GM18508 (cell line): ENCODE measurements at regions not wholly inside any gene's neighbourhood (a gene's known extent, or its start where the extent isn't known, plus 50 kb on each side); places are given as distances from the start of the nearest gene placed in this dataset.
"Not testable (repeated sequence)": the region's sequence is repeated elsewhere in the genome, so short reads cannot be mapped to it uniquely, and the experiment has no call there.

Source experiments
- ATAC-seq: cut with Tn5 transposase; IDR thresholded peaks from one replicate; pipeline ENCODE4 v1.9.1; 2021; ENCODE audit warnings: moderate number of reproducible peaks; ENCODE audit not compliant: insufficient read depth, unreplicated experiment

DNA sequence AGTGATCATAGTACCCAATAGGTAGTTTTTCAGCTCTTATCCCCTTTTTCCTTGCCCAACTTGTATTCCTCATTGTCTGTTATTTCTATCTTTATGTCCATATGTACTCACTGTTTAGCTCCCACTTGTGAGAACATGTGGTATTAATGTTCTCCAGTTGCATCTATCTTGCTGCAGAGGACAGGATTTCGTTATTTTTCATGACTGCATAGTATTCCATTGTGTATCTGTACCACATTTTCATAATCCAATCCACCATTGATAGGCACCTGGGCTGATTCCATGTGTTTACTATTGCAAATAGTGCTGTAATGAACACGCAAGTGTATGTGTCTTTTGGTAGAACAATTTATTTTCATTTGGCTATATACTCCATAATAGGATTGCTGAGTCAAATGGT lies 819.5 kb upstream of the ADGRB3 start:
- ATAC-seq, result no peak

DNA sequence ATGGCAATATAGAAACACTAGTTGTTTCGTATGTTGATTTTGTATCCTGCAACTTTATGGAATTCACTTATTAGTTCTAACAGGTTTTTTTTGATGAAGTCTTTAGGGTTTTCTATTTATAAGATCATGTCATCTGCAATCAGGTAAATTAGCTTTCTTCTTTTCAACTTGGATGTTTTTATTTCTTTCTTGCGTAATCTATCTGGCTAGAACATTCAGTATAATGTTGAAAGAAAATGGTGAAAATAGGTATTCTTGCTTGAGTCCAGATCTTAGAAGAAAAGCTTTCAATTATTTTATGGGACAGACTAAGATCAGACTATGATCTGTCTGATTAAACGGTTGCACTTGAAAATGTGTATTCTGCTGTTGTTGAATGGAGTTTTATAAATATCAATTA lies 820.8 kb upstream of the ADGRB3 start:
- no peak for ATAC-seq

DNA sequence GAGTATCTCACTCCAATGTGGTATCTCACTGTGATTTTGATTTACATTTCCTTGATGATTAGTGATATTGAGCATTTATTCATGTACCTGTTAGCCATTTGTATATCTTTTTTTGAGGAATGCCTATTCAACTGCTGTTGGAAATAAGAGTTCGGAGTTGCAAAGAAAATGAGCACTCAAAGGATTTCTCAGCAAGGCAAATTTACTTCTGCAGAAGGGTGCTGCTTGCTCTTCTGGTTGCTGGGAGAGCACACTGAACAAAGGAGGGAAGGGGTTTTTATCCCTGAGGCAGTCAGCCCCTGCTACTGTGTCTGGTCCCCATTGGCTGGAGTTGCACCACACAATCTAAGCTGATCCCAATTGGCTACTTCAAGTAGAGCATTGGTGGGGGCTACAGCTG lies 822.4 kb upstream of the ADGRB3 start:
- no peak for ATAC-seq

DNA sequence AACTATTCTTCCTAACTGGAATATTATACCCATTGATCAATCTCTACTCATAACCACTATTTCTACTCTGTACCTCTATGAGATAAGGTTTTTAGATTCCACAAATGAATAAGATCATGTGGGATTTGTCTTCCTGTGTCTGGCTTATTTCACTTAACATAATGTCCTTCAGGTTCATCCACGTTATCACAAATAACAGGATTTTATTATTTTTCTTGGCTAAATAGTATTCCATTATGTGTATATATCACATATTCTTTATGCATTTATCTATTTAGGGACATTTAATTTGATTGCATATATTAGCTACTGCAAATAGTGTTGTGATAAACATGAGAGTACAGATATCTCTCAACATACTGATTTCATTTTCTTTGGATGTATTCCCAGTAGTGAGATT lies 823.0 kb upstream of the ADGRB3 start:
- ATAC-seq, result no peak

DNA sequence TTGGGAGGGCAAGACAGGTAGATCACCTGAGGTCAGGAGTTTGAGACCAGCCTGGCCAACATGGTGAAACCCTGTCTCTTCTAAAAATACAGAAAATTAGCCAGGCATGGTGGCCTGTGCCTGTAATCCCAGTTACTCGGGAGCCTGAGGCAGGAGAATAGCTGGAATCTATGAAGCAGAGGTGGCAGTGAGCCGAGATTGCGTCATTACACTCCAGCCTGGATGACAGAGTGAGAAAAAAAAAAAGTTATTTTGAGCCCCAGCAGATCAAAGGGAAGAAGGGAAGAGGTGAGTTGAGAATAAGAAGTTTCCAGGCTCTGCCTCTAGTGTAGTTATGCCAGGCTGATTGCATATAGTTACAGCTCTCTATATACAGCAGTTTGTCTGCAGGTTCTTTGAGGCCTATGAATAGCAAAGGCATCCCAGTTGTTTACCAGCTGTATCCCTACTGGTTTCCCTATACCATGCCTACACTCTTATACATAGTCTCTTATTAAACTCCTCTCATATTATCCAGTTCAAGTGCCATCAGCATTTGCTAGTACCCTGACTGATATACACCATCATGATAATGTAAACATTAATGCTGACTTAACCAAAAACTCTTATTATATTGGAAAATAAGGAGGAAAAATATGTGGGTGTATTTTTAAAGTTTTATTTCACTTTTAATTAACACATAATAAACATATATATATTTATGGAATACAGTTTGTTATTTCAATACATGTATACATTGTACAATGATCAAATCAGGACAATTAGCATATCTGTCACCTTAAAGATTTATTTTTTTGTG lies 823.6 kb upstream of the ADGRB3 start:
- no peak for ATAC-seq

DNA sequence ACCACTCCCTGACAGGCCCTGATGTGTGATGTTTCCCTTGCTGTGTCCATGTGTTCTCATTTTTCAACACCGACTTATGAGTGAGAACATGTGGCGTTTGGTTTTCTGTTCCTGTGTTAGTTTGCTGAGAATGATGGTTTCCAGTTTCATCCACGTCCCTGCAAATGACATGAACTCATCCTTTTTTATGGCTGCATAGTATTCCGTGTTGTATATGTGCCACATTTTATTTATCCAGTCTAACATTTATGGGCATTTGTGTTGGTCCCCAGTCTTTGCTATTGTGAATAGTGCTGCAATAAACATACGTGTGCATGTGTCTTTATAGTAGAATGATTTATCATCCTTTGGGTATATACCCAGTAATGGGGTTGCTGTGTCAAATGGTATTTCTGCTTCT lies 830.3 kb upstream of the ADGRB3 start:
- ATAC-seq, result not testable (repeated sequence)

DNA sequence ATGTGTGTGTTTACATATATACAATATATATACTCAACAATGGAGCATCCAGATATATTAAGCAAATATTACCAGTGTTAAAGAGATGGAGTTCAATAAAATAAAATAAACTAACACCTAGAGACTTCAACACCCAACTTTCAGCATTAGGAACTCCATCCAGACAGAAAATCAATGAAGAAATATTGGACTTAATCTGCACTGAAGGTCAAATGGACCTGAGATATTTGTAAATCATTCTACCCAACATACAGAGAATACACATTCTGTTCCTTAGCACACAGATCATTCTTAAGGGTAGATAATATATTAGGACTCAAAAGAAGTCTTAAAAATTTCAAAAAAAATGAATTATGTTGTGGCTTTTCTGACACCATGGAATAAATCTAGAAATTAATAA lies 832.3 kb upstream of the ADGRB3 start:
- no peak for ATAC-seq

DNA sequence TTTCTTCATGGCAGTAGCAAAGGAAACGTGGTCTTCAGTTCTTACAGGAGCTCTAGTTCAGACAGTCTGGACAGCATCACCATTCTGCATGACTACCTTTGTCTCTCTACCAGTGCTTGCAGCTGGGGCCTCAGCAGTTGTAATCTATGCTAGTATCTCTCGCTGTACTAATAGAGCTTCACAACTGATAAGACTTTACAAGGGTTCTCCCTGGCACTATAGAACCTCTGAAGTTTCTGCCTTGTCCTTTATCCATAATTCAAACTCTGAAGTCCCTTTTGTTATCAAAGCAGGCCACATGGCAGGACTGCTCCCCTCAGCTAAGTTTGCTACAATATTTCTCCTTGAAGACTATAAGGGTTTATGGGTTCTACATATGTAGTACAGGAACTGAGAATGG lies 842.1 kb upstream of the ADGRB3 start:
- ATAC-seq, result no peak

DNA sequence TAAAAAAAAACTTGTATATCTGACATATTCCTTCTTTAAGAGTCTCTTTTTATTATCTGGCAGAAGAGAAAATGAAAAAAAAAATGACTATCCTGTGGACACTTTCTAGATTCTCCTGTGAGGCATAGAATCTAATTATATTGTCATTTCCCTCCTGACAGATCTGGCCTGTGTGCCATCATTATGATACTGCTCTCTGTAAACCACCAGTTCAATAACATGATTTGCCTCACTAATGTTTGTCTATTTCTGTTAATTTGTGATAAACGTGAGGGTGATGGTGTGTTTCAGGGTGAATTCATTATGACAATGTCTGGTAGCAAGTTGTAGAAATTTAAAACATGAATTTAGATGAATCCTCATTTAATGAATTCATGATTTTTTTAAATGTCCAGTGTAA lies 844.5 kb upstream of the ADGRB3 start:
- no peak for ATAC-seq

DNA sequence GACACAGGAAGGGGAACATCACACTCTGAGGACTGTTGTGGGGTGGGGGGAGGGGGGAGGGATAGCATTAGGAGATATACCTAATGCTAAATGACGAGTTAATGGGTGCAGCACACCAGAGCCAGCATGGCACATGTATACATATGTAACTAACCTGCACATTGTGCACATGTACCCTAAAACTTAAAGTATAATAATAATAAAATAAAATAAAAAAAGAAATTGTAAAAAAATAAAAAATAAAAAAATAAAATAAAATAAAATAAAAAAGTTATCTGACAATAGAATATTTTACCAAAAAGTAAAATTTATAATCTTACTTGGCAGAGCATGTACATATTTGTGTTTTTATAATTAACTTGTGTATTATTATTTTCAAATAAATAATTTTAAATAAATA lies 848.0 kb upstream of the ADGRB3 start:
- not testable (repeated sequence) for ATAC-seq

DNA sequence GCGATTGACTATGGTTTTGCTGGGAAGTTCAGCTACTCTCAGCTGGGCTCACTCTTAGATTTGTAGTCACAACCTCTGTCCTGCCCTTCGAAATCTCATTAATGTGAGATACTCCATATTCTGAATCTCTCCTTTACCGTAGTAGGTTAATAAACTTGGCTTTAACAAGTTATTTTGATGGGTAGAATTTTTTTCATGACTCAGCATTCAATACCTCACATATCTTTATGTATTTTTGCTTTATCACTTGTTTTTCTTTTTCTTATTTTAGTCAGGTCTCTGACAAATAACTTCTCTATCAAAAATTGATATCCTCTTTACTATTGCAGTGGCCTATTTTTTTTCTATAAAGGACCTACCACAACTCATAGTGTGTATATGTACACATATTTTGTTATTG lies 855.2 kb upstream of the ADGRB3 start:
- ATAC-seq, result no peak

DNA sequence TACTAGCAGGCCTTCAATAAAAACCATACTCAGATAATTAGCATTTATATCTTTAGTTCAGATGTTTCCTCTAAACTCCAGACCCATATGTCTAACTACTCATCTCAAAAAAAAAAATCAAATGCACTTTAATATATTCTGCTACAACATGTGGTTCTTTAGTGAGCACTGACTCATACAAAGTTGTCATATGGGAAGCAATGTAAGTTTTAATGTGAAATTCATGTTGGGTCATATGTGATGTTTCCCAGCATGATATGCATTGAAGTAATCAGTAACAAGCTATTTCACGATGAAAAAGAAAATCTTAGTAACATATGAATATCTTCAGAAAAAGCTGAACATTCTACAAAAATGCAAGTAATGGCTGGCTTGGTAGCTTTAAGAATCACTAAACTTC lies 859.7 kb upstream of the ADGRB3 start:
- no peak for ATAC-seq

DNA sequence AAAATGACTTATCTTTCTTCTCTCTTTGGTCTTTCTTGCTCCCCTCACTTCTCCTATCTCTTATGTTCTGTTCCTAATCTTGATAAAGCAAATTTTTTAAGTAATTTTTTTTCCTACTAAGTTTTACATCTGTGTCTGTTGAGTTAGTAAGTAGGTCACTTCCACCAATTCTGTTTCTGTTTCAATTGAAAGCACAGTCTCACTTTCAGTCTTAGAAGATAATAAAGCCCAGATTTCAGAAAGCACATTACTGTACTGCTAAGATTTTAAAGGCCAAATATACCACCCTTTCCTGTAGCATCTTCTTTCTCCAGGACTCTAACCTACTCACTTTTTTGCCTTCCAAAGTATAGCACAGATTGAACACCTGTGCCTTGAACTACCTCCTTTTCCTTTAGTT lies 866.1 kb upstream of the ADGRB3 start:
- no peak for ATAC-seq

DNA sequence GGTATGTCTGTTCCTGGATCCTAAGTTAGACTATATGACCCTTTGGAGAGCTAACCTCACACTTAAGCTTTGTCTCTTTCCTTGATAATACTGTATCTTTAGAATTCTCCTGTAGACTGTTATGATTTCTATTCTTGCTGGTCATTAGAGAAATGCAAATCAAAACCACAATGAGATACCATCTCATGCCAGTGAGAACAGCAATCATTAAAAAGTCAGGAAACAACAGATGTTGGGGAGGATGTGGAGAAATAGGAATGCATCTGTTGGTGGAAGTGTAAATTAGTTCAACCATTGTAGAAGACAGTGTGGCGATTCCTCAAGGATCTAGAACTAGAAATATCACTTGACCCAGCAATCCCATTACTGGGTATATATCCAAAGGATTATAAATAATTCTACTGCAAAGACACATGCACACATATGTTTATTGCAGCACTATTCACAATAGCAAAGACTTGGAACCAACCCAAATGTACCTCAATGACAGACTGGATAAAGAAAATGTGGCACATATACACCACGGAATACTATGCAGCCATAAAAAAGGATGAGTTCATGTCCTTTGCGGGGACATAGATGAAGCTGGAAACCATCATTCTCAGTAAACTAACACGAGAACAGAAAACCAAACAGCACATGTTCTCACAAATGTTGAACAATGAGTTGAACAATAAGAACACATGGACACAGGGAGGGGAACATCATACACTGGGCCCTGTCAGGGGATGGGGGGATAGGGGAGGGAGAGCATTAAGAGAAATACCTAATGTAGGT lies 867.8 kb upstream of the ADGRB3 start:
- ATAC-seq, result not testable (repeated sequence)

DNA sequence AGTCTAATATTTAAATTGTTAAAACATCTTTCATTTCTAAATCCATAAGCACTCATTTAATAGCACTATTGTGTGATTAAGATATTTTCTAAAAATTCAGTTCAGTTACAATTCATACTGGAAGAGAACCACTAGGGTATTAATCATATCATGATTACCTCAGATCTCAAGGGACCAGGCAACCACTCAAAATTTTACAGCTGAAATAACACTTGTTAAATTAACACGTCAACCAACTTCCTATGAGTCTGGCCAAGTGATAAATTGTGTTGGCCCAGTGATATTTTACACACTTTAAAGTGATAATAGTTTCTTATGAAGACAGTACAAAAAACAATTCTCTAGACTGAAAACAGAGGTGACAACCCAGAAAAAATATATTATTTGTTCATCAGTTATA lies 869.0 kb upstream of the ADGRB3 start:
- ATAC-seq, result no peak

DNA sequence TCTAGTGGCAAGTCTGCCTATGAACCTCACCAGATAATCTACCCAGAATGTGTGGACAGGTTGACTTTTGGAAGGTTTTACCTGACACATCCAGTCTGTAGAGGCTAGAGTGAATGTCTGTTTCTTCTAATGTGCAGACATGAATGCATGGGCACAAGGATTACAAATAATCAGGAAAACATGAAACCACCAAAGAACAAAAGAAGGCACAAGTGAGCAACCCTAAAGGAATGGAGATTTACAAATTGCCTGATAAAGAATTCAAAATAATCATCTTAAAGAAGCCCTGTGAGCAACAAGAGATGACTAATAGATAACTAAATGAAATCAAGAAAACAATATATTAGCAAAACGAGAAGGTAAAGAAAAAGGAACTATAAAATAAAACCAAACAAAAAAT lies 876.1 kb upstream of the ADGRB3 start:
- no peak for ATAC-seq

DNA sequence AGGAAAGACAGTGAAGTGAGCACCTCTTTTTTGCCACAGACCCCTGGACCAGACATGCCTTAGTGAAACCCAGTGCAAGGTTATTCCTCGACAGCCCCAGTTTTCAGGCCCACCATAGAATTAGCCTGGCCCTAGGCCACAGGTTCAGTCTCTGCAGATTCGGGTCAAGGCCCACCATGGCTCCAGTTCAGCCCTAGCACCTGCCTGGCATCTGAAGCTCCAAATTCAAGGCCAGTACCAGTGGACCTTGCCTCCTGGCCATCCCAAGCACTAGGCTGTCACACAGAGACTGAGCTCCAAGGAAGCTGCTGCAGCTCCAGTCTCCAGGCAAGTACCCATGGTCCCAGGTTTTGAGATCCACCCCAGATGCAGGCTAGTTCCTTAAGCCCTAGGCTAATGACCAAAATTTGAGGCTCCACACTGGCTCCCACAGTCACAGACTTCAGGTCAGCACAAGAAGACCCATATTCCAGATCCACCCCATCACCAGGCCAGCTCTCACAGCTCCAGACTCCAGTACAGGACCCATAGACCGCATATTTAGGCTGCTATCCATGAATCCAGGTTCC lies 877.5 kb upstream of the ADGRB3 start:
- ATAC-seq, result no peak

DNA sequence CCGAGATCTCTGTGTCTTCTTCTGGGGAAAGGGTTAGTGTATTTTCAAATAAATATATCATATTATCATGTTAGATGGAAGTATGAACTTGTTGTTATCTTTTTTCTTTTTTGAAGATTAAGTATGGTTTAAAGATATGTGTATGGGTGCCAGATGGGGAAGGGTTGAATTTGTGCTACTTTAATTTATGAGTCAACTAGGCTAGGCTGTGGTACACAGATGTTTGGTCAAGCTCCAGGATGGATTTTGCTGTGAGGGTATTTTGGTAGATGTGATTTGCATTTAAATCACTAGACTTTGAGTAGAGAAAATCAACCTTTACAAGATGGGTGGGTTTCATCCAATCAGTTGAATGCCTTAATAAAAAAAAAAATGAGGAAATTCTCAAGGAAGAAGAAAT lies 886.6 kb upstream of the ADGRB3 start:
- ATAC-seq, result no peak

DNA sequence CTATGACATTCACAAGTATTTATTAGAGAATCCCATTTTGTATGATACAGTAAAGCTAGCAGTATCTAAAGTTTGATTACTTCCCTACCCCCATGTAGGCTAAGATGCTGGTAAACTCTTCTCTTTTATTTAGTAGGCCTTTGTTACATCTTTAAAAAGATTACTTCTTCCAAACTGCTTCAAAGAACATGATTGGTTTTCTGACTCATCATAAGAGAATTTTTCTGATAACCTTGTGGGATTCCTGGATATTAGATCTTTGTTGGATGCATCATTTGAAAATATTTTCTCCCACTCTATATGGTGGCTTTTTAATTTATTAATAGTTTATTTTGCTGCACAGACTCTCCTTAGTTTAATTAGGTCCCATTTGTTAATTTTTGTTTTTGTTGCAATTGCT lies 898.3 kb upstream of the ADGRB3 start:
- no peak for ATAC-seq

DNA sequence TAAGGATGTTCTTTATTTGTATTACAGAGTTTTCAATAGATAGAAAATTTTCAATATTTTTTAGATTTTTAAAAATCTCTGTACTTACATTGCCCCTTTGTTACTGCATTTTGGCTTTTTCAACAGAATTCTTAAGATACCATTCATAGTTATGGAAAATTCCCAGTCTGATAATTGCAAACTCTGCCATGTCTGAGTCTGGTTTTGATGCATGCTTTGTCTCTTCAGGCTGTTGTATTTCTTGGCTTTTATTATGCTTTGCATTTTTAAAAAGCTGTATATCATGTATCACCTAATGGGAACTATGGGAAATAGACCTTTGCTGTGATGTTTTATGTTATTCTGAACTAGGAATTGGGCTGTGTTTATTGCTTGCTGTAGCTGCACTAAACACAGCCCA lies 898.9 kb upstream of the ADGRB3 start:
- ATAC-seq, result no peak

DNA sequence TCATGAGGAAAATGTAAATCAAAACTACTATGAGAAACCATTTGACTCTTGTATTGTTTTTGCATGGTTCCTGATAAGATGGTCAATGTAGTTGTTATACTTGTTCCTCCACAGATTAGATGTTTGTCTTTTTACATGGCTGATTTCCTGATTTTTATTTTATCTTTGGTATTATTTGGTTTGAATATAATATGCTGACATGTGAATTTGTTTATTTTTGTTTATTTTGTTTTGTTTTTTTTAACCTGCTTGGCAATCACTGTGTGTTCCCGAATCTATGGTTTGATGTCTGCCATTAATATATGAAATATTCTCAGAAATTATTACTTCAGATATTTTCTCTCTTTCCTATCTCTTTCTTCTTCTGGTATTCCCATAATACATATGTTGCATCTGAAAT lies 899.5 kb upstream of the ADGRB3 start:
- no peak for ATAC-seq

DNA sequence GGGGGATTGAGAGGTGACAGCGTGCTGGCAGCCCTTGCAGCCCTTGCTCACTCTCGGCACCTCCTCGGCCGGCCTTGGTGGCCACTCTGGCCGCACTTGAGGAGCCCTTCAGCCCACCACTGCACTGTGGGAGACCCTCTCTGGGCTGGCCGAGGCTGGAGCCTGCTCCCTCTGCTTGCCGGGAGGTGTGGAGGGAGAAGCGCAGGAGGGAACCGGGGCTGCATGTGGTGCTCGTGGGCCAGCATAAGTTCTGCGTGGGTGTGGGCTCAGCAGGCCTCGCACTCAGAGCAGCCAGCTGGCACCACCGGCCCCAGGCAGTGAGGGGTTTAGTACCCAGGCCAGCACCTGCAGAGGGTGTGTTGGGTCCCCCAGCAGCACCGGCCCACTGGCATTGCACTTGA lies 912.2 kb upstream of the ADGRB3 start:
- no peak for ATAC-seq
